ENCODE measurements at regions not wholly inside any gene's neighbourhood (a gene's known extent, or its start where the extent isn't known, plus 50 kb on each side); places are given as distances from the start of the nearest gene placed in this dataset.
A peak's percentile ranks its signal among the peaks of the same experiment; 100 is the strongest.

DNA sequence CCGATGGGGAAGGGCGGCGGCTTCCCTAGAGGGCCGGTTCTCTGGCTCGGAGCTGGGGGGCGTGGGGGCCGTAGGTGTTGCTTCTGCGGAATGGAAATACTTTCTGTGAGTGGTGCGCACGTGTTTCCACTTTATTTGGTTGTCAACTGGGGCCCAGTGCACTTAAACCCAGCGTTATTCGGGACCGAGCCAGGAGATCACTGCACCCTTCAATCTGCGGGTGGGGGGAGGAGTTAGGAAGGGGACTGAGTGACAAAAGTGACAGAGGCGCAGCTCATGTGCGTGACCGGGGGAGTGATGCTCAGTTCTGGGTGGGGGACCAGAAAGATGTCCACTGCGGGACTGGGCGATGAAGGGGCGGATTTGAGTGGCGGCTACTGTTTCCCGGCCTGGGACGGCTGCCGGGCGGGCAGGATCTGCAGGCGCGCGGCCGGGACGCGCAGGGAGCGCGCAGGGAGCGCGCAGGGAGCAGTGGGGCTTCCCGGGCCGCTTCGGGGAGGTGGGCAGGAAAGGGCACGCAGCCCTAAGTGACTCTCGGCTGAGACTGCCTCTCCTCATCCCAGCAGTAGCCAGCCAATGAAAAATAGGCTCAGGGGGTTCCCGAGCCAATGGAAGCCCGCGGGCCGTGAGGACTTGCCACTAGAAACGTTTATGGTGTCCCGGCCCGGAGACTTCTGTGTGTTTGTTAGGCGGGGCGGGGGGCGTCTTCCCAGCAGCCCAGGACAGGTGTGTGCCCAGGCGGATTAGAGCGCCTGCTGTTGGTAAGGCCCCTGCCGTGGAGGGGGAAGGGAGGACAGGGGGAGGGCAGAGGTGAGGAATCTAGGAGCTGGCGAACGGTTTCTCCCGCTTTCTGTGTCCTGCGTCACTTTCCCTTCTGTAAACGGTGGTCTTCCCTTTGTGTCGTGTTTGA, 54.3 kb upstream of the KDM7A start (continued):
- TF ChIP-seq SOX13 (IDR thresholded peaks at IDR 0.05) = peak; percentile 33; the same call in 1 of the 2 replicates
- peak in 1 of 2 experiments; percentile 9; a peak in 1 of 4 replicates for TF ChIP-seq SOX13 (CRISPR knock-in tag; conservative IDR thresholded peaks at IDR 0.05 in 1 of 2, IDR thresholded peaks at IDR 0.05 in 1 of 2)
- peak; percentile 88 for TF ChIP-seq NFYB (CRISPR knock-in tag; IDR thresholded peaks at IDR 0.05)
- peak; percentile 11; the same call in 1 of the 2 replicates for TF ChIP-seq ZNF841 (CRISPR knock-in tag; IDR thresholded peaks at IDR 0.05; ENCODE audit: borderline replicate concordance)
- TF ChIP-seq, protein P1, sequence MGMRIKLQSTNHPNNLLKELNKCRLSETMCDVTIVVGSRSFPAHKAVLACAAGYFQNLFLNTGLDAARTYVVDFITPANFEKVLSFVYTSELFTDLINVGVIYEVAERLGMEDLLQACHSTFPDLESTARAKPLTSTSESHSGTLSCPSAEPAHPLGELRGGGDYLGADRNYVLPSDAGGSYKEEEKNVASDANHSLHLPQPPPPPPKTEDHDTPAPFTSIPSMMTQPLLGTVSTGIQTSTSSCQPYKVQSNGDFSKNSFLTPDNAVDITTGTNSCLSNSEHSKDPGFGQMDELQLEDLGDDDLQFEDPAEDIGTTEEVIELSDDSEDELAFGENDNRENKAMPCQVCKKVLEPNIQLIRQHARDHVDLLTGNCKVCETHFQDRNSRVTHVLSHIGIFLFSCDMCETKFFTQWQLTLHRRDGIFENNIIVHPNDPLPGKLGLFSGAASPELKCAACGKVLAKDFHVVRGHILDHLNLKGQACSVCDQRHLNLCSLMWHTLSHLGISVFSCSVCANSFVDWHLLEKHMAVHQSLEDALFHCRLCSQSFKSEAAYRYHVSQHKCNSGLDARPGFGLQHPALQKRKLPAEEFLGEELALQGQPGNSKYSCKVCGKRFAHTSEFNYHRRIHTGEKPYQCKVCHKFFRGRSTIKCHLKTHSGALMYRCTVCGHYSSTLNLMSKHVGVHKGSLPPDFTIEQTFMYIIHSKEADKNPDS (CRISPR knock-in tag; IDR thresholded peaks at IDR 0.05) = peak; percentile 46; the same call in 1 of the 2 replicates
- no peak for TF ChIP-seq STAT5B (CRISPR knock-in tag; IDR thresholded peaks at IDR 0.05)
- no peak for TF ChIP-seq PTBP1 (IDR thresholded peaks at IDR 0.05; ENCODE audit: low read depth, low read length, poor library complexity, severe bottlenecking)
- no peak for TF ChIP-seq FOXK2 (IDR thresholded peaks at IDR 0.05)
- TF ChIP-seq ARHGAP35 (CRISPR knock-in tag; IDR thresholded peaks at IDR 0.05; ENCODE audit: borderline replicate concordance) = no peak
- peak; percentile 98 for TF ChIP-seq ZNF746 (CRISPR knock-in tag; IDR thresholded peaks at IDR 0.05)
- TF ChIP-seq, protein P2, sequence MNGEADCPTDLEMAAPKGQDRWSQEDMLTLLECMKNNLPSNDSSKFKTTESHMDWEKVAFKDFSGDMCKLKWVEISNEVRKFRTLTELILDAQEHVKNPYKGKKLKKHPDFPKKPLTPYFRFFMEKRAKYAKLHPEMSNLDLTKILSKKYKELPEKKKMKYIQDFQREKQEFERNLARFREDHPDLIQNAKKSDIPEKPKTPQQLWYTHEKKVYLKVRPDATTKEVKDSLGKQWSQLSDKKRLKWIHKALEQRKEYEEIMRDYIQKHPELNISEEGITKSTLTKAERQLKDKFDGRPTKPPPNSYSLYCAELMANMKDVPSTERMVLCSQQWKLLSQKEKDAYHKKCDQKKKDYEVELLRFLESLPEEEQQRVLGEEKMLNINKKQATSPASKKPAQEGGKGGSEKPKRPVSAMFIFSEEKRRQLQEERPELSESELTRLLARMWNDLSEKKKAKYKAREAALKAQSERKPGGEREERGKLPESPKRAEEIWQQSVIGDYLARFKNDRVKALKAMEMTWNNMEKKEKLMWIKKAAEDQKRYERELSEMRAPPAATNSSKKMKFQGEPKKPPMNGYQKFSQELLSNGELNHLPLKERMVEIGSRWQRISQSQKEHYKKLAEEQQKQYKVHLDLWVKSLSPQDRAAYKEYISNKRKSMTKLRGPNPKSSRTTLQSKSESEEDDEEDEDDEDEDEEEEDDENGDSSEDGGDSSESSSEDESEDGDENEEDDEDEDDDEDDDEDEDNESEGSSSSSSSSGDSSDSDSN (CRISPR knock-in tag; IDR thresholded peaks at IDR 0.05) = peak; percentile 55
- no peak for TF ChIP-seq TCF7L2 (IDR thresholded peaks at IDR 0.05; ENCODE audit: low read depth, low read length)
- TF ChIP-seq, protein P3, sequence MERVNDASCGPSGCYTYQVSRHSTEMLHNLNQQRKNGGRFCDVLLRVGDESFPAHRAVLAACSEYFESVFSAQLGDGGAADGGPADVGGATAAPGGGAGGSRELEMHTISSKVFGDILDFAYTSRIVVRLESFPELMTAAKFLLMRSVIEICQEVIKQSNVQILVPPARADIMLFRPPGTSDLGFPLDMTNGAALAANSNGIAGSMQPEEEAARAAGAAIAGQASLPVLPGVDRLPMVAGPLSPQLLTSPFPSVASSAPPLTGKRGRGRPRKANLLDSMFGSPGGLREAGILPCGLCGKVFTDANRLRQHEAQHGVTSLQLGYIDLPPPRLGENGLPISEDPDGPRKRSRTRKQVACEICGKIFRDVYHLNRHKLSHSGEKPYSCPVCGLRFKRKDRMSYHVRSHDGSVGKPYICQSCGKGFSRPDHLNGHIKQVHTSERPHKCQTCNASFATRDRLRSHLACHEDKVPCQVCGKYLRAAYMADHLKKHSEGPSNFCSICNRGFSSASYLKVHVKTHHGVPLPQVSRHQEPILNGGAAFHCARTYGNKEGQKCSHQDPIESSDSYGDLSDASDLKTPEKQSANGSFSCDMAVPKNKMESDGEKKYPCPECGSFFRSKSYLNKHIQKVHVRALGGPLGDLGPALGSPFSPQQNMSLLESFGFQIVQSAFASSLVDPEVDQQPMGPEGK (CRISPR knock-in tag; IDR thresholded peaks at IDR 0.05) = peak; percentile 92
- peak; percentile 26; the same call in 1 of the 2 replicates for TF ChIP-seq REPIN1 (CRISPR knock-in tag; IDR thresholded peaks at IDR 0.05; ENCODE audit: borderline replicate concordance, low read depth)
- TF ChIP-seq HMG20B (CRISPR knock-in tag; conservative IDR thresholded peaks at IDR 0.05) = peak; percentile 45; the same call in 1 of the 2 replicates
- TF ChIP-seq DPF2 (CRISPR knock-in tag; IDR thresholded peaks at IDR 0.05; ENCODE audit: borderline replicate concordance, low read depth) = peak; percentile 14; the same call in 1 of the 2 replicates
- TF ChIP-seq, protein P4, sequence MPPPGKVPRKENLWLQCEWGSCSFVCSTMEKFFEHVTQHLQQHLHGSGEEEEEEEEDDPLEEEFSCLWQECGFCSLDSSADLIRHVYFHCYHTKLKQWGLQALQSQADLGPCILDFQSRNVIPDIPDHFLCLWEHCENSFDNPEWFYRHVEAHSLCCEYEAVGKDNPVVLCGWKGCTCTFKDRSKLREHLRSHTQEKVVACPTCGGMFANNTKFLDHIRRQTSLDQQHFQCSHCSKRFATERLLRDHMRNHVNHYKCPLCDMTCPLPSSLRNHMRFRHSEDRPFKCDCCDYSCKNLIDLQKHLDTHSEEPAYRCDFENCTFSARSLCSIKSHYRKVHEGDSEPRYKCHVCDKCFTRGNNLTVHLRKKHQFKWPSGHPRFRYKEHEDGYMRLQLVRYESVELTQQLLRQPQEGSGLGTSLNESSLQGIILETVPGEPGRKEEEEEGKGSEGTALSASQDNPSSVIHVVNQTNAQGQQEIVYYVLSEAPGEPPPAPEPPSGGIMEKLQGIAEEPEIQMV (CRISPR knock-in tag; IDR thresholded peaks at IDR 0.05; ENCODE audit: low read depth) = peak; percentile 17; the same call in 1 of the 2 replicates
- 0 out of 2 replicates have a peak, but pooled peaks have one; percentile 1 for TF ChIP-seq CENPT (CRISPR knock-in tag; IDR thresholded peaks at IDR 0.05; ENCODE audit: low read depth)
- no peak for TF ChIP-seq KLF11 (CRISPR knock-in tag; IDR thresholded peaks at IDR 0.05)

All from HepG2 (cell line).